ENCODE measurements at regions not wholly inside any gene's neighbourhood (a gene's known extent, or its start where the extent isn't known, plus 50 kb on each side); places are given as distances from the start of the nearest gene placed in this dataset.

GRCh38 chrX:39822133-39822748, 275.5 kb downstream of the BCOR start:
- TF ChIP-seq EZH2phosphoT487 (IDR thresholded peaks at IDR 0.05; ENCODE audit: low read depth) (no peak), CTCF (IDR thresholded peaks at IDR 0.05; ENCODE audit: low read depth, low read length) (no peak)

Measured in OCI-LY3 (cell line).